NCI-H1092 treated with DMSO at 0.1 percent for 48 hours (cell line): ENCODE measurements at regions not wholly inside any gene's neighbourhood (a gene's known extent, or its start where the extent isn't known, plus 50 kb on each side); places are given as distances from the start of the nearest gene placed in this dataset.
"Not testable (repeated sequence)": the region's sequence is repeated elsewhere in the genome, so short reads cannot be mapped to it uniquely, and the experiment has no call there.

Source experiments
- DNase-seq: peaks from one replicate; lab custom pipeline; 2025; lab: John Stamatoyannopoulos, UW

DNA sequence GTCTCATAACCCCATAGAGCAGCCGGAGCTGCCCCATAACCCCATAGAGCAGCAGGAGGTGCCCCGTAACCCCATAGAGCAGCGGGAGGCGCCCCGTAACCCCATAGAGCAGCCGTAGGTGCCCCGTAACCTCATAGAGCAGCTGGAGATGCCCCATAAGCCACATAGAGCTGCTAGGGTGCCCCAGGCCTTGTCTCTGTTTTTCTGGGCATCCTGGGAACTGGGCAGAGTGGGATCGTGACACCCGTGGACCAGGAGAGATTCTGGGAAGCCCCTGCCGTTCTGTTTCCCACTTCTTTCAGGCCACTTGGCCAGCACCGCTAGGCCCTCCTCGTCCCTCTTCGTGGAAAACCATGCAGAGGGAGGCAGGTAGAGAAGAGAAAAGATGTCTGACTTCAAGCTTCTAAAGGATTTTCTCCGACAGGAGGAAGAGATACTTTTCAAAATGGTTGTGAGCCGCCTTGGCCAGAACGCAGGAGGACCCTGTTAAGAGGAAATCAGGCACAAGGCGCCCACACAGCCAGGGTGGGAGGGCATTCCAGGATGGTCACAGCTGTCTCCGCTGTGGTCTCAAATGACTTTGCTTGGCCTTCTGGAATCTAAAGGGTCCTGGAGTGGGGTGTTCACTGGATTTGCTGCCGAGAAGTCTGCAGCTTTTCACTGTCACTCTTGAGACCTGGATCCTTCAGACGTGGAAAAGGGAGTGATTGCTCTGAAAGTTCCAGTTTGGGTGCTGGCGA lies 171.8 kb downstream of the NPIPB11 start:
- not testable (repeated sequence) for DNase-seq

DNA sequence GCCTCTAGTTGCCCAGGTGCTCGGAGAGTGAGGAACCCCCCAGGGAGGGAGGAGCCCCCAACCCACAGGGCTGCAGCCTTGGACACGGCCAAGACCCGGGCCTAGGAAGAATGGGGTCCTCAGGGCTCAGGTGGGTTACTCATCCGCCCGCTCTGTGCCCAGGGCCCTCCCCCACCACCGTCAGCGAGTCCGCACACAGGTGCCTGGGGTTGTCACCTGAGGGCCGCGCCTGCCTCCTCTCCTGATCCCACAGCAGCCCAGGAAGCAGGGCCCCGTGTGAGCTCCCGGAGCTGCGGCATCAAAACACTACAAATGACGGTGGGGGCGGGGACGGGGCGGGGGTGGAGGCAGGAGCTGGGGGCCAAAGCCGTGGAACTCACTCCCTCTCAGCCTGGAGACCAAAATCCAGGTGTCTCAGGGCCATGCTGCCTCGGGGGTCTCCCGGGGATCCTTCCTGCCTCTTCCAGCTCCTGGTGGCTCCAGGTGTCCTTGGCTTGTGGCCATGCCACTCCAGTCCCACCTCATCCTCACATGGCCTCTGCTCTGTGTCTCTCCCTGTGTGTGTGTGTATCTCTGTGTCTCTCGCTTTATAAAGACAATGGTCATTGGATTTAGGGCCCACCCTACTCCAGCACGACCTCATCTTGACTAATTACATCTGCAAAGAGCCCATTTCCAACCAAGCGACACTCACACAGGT lies 172.7 kb downstream of the NPIPB11 start:
- not testable (repeated sequence) for DNase-seq

GRCh38 chr16:29232811-29233704 lies 173.5 kb downstream of the NPIPB11 start:
- no peak for DNase-seq

DNA sequence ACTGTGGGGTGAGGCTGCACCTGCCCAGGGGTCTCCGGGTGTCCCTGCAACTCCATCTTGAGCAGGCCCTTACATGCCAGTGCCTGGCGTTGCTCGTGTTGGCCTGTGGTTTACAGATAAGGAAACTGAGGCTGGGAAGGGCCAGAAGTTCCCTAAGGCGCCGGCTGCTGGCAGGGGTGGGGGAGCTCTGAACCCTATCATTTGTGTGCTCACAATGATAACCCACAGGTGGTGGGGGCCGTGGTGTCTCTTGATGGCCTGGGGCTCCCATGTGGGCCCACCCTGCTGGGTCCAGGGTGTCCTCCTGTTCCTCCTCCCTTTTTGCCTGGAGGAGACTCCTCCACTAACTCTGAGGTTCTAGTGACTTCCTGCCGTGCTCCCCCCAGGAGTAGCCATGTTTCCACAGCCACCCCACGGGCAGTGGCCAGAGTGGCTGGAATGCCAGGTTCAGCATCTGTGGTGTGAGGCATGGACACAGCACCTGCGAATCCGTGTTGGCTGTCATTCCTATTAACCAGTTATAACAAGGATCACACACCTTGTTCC lies 174.3 kb downstream of the NPIPB11 start:
- DNase-seq = not testable (repeated sequence)

DNA sequence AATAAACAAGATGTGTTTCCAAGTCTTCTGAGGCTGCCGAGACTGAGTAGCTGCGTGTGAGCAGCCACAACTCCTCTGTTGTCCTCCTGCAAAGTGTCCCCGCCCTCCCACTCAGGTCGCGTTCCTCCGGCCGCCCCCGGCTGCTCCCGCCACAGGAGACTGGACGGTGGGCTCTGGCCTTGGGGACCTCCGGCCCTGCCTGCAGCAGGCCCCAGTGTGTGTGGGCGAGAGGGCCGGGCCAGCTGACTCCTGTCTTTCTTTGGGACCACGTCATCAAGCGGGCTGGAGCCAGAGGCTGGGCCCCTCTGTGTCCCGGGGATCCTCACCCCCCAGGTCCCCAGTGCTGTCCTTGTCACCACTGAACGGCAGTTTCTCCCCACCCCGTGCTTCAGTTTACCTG lies 175.3 kb downstream of the NPIPB11 start:
- DNase-seq = no peak

- DNase-seq = no peak
Measured at GRCh38 chr16:29230671-29231096, 175.8 kb downstream of the NPIPB11 start.

DNA sequence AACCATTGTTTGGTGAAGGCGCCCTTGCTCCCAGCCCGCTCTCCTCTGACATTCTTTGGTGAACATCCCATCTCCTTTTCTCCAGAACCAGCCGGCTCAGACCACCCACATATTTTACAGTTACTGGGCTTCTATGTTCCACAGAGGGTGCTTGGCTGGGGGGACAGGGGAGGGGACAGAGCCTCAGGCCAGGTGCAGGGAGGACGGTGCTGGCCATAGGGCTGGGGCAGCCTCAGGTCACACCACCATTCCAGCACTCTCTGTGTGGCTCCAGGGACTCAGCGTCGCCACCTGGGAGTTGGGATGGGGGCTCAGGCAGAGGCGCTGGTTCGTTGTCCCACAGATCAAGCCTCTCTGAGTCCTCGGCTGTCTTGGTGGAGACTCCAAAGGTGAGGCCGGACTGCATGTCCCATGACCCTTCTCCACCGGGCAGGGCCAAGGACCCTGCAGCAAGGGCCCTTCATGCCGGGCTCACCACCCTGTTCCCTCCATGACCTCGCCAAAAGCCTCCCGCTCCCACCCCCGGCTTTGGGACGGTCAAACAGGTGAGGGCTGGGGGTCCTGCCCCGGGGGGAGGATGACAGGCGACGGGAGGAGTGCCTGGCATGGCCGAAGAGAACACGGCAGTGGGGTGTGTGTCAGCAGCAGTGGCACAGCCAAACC lies 176.4 kb downstream of the NPIPB11 start:
- DNase-seq = not testable (repeated sequence)

DNA sequence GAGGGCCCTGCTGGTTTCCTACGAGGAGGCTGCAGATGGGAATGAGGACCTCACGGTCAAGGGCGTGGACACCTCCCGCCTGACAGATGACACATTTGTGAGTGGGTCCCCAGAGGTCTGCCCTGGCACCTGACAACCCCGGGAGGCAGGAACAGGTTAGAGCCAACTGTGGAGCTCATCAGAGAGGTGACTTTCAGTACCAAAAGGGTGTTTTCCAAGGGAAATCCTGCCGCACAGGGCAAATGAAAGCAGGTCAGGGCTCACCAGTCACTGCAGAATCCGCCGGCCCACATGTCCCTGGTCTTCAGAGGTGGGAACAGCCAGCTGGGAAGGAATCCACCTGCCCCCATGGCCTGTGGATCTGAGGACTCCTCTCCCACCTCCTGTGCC lies 176.9 kb downstream of the NPIPB11 start:
- DNase-seq = not testable (repeated sequence)

- DNase-seq = not testable (repeated sequence)
Measured at GRCh38 chr16:29228664-29229611, 177.6 kb downstream of the NPIPB11 start.

GRCh38 chr16:29227751-29228663 lies 178.5 kb downstream of the NPIPB11 start:
- DNase-seq = peak; percentile 30

DNA sequence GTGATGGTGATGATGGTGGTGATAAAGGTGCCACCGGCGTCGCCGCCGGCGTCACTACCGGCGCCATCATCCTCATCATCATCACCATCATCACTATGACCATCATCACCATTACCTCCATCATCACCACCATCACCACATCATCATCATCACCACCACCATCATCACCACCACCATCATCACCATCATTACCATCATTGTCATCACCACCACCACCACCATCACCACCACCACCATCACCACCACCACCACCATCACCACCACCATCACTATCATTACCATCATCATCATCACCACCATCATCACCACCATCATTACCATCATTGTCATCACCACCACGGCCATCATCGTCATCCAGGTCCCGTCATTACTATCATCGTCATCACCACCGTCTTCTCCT lies 179.7 kb downstream of the NPIPB11 start:
- no peak for DNase-seq

DNA sequence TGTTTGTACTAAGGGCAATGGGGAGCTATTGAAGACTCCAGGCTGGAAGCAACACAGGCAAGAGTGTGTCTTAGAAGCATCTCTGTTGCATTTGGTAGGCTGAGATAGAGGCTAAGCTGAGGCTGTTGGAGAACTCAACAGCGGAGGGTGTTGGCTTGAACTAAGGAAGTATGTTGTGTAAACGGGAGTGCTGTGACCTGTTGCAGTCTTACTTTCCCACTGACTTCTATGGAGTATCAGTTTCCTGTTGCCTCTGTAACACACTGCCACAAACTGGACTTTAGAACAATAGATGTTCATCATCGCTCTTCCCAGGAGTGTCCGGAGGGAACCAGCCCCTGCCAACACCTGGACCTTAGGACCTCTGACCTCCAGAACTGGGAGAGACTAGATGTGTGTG lies 181.8 kb downstream of the NPIPB11 start:
- DNase-seq = not testable (repeated sequence)

DNA sequence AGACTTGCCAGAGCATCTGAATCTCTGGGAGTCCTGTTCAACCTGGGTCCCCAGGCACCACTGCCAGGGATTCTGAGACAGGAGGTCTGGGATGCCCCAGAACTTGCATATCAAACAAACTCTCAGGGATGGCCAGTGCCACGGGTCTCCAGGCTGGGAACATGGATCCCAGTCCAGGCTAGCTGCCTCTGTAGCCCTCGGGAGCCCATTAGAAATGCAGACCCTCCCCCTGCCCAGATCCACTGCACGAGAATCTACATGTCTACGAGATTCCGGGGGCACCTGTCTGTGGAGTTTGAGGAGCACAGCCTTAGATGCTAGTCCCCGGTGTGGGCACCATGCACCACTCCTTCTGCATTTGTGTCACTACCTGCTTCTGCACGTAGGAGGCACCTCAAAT lies 183.9 kb downstream of the NPIPB11 start:
- not testable (repeated sequence) for DNase-seq

DNA sequence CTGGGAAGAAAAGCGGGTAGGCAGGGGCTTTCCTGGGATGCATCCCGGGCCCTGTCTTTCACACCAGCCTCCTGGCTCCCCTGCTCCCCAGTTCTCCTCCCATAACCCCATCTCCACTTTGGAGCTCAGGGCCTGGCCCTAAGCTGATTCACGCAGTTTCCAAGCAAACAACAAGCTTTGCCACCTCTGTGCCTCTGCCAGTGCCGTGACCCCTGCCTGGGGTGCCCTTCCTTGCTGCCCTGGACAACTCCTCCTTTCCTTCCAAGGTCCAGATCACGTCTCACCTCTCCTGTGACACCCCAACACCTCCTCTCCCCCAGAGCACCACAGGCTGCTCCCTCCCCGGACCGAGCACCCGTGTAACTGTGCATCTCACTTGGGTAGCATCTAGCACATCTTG lies 184.5 kb downstream of the NPIPB11 start:
- DNase-seq = not testable (repeated sequence)

DNA sequence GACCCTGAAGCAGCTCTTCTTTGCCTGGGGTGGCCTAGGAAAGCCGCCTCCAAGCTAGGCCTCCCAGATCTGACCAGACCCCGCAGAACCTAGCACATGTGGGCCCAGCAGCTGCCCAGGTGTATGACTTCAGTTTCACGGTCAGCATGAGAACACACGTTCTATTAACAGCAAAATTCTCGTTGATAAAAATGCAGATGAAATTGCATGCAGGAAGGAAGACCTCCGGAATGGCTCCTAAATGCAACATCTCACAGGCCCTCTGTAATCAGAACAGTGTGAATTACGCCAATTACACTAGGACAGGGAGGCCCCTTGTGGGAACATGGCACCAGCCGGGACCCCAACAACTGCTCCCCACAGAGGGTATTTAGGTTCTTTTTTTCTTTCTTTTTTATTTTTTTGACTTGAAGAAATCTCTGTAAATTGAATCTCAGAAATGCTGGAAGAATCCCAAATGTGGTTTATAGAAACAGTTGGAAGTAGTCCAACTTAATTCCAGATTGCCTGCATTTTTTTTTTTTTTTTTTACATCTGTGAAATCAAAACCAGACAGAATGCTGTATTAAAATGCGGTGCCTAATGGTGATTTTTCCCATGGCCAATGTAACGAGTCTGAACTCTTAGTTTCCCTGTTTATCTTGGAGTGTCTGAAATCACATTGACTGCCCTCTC lies 185.1 kb downstream of the NPIPB11 start:
- DNase-seq = not testable (repeated sequence)

GRCh38 chr16:29220647-29221191 lies 185.8 kb downstream of the NPIPB11 start:
- DNase-seq = not testable (repeated sequence)

DNA sequence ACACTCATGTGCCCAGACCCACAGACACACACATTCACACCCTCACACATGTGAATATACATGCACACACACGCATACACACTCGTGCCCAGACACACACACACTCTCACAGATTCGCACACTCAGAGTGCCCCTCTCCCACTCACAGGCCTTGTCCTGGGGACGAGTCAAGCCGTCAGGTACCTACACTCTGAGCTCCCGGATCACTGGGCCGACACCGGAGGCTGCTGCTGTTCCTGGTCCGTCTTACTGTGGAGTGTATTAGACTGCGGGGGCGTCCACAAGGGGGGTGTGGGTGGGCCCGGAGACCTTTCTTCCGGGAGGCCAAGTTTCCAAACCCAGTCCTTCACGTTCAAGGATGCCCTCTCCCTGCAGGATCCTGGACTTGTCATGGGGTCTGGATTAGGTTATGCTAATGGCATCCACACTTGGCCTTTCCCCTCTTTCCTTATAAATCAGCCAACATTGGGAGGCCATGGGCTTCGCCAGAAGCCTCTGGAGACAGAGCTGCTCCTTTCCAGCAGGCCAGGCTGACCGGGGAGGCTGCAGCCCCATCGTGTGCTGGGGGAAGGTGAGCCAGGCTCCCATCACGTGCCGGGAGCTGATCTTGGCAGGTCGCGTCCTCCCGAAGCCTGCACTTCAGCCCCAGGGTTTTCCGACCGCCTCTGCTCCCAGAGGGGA lies 186.4 kb downstream of the NPIPB11 start:
- not testable (repeated sequence) for DNase-seq

GRCh38 chr16:29219562-29219961 lies 186.9 kb downstream of the NPIPB11 start:
- DNase-seq = not testable (repeated sequence)
